ENCODE measurements at regions not wholly inside any gene's neighbourhood (a gene's known extent, or its start where the extent isn't known, plus 50 kb on each side); places are given as distances from the start of the nearest gene placed in this dataset.

- Histone ChIP-seq H3K4me3 (no peak overlapping the region), H3K4me1 (ENCODE audit: low read depth) (no peaks in the 10 kb centered on the region), H3K36me3 (no peaks in the 10 kb centered on the region), H3K27ac (no peak overlapping the region), H3K9me3 (ENCODE audit: low read depth) (no peaks in the 10 kb centered on the region), H3K27me3 (no peaks in the 10 kb centered on the region)
- TF ChIP-seq CTCF (IDR thresholded peaks at IDR 0.05; ENCODE audit: low read depth, low read length), result no peak
- no peak for DNase-seq (ENCODE audit: low read depth in 1 of 2, low spot score in 1 of 2)
Measured at GRCh38 chr2:59935005-59935404, 618.4 kb downstream of the BCL11A start.

DNA sequence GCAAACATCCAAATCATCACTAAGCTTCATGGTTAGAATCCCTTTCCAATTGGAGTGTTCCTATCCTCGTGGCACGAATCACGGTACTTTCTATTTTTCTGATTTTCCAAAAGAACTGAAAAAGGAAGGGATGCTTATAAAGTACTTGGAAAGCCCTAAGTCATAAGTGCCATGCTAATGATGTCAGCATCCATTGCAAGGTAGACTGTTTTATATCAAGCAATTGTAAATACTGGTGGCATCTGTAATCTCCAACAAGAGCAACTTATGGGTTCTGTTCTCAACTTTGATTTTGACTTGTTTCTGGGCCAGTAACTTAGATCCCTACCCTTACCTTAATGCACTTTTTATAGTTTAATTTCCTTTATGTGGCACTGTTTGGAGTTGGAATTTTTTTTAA lies 619.5 kb downstream of the BCL11A start:
- no peak for DNase-seq (ENCODE audit: low read depth in 1 of 2, low spot score in 1 of 2)
- no peak for TF ChIP-seq CTCF (IDR thresholded peaks at IDR 0.05; ENCODE audit: low read depth, low read length)
- Histone ChIP-seq H3K36me3 (no peaks in the 10 kb centered on the region), H3K4me3 (no peak overlapping the region), H3K4me1 (ENCODE audit: low read depth) (no peaks in the 10 kb centered on the region), H3K27ac (no peak overlapping the region), H3K9me3 (ENCODE audit: low read depth) (no peaks in the 10 kb centered on the region), H3K27me3 (no peaks in the 10 kb centered on the region)

GRCh38 chr2:59932341-59932740 lies 621.1 kb downstream of the BCL11A start:
- no peaks in the 10 kb centered on the region for H3K27me3 ChIP-seq
- H3K4me3 ChIP-seq, result no peak overlapping the region
- no peaks in the 10 kb centered on the region for H3K4me1 ChIP-seq (ENCODE audit: low read depth)
- H3K9me3 ChIP-seq (ENCODE audit: low read depth), result no peaks in the 10 kb centered on the region
- no peak for DNase-seq (ENCODE audit: low read depth in 1 of 2, low spot score in 1 of 2)
- no peak for TF ChIP-seq CTCF (IDR thresholded peaks at IDR 0.05; ENCODE audit: low read depth, low read length)
- H3K27ac ChIP-seq, result no peak overlapping the region
- no peaks in the 10 kb centered on the region for H3K36me3 ChIP-seq

DNA sequence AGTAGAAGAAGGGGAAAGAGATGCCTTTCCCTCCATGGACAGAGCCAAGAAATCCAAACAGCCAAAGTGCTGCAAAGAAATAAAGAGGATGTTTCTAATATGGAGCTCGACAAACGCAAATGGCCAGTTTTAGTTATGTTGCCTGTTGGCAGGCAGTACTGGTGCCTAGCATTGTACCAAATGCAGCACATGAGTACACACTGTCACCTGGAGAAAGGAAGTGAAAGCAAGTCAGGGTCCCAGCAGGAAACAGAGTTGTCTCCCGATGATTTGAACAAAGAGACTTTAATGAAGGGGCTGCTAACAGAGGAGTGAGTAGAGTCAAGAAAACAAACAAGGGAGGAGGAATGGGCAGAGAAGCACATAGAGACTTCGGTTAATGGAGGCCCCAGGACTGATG lies 623.0 kb downstream of the BCL11A start:
- no peaks in the 10 kb centered on the region for H3K27me3 ChIP-seq

GRCh38 chr2:59926731-59927130 lies 626.7 kb downstream of the BCL11A start:
- no peak overlapping the region for H3K27ac ChIP-seq
- DNase-seq (ENCODE audit: low read depth in 1 of 2, low spot score in 1 of 2), result no peak
- H3K36me3 ChIP-seq, result no peaks in the 10 kb centered on the region
- H3K4me1 ChIP-seq (ENCODE audit: low read depth), result no peaks in the 10 kb centered on the region
- no peak overlapping the region for H3K4me3 ChIP-seq
- TF ChIP-seq CTCF (IDR thresholded peaks at IDR 0.05; ENCODE audit: low read depth, low read length), result no peak
- H3K27me3 ChIP-seq, result no peaks in the 10 kb centered on the region
- no peaks in the 10 kb centered on the region for H3K9me3 ChIP-seq (ENCODE audit: low read depth)

More for the DNA sequence above, 623.0 kb downstream of the BCL11A start:
- Histone ChIP-seq H3K4me1 (ENCODE audit: low read depth) (no peaks in the 10 kb centered on the region), H3K36me3 (no peaks in the 10 kb centered on the region), H3K27ac (no peak overlapping the region), H3K4me3 (no peak overlapping the region), H3K9me3 (ENCODE audit: low read depth) (no peaks in the 10 kb centered on the region)
- DNase-seq (ENCODE audit: low read depth in 1 of 2, low spot score in 1 of 2), result no peak
- no peak for TF ChIP-seq CTCF (IDR thresholded peaks at IDR 0.05; ENCODE audit: low read depth, low read length)

DNA sequence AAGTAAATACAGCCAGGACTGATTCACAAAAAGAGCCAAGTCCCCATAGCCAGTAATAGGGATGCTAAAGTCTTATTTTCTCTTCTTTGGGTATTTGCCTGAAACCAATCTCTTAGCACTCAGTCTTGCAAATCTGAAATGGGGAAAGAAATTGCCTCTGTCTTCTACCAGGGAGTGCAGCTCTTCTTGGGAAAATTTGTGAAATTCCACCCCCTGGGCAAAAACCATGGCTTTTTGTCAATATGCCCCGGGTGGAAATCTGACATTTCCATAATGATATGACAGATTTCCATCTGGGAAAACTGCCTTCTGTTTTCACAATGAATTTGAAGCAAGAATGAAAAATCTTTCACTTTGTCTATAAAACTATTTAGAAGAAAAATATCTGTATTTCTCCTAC lies 628.1 kb downstream of the BCL11A start:
- Histone ChIP-seq H3K4me3 (no peak overlapping the region), H3K27me3 (no peaks in the 10 kb centered on the region), H3K9me3 (ENCODE audit: low read depth) (no peaks in the 10 kb centered on the region), H3K36me3 (no peaks in the 10 kb centered on the region), H3K4me1 (ENCODE audit: low read depth) (no peaks in the 10 kb centered on the region), H3K27ac (no peak overlapping the region)
- TF ChIP-seq CTCF (IDR thresholded peaks at IDR 0.05; ENCODE audit: low read depth, low read length), result no peak
- no peak for DNase-seq (ENCODE audit: low read depth in 1 of 2, low spot score in 1 of 2)
